Gastroesophageal sphincter (tissue), 4 donors: ENCODE measurements at regions not wholly inside any gene's neighbourhood (a gene's known extent, or its start where the extent isn't known, plus 50 kb on each side); places are given as distances from the start of the nearest gene placed in this dataset.
A peak's percentile ranks its signal among the peaks of the same experiment; 100 is the strongest.

Experiments used
- ATAC-seq: fragments of 150-250 bp; one replicate; pipeline ENCODE4 v1.9.1; 2016; ENCODE audit warnings: mild to moderate bottlenecking, moderate library complexity
- H3K27ac ChIP-seq, 4 donors: fragments of 200-600 bp; sonication (generic) in 3 of 4; 1 replicate in 3 of 4; 2 replicates in 1 of 4; pipeline ENCODE4 v1.5.1; 2016 to 2019
- H3K27me3 ChIP-seq: fragments of 200-600 bp; sonication (generic); one replicate; pipeline ENCODE4 v1.5.1; 2019
- H3K36me3 ChIP-seq, 2 donors: fragments of 200-600 bp; sonication (generic); one replicate each; pipeline ENCODE4 v1.5.1; 2019; ENCODE audit warnings: control low read depth in 1 of 2
- H3K4me1 ChIP-seq, 3 donors: fragments of 200-600 bp; sonication (generic); 1 replicate in 2 of 3; 2 replicates in 1 of 3; pipeline ENCODE4 v1.5.1; 2016 to 2019; ENCODE audit warnings: control low read depth in 2 of 3
- H3K4me3 ChIP-seq, 2 donors: fragments of 200-600 bp; sonication (generic); one replicate each; pipeline ENCODE4 v1.5.1; 2019; ENCODE audit warnings: mild to moderate bottlenecking in 1 of 2, moderate library complexity in 1 of 2
- H3K9me3 ChIP-seq, 3 donors: fragments of 200-600 bp; sonication (generic); one replicate each; pipeline ENCODE4 v1.5.1; 2017 to 2019; ENCODE audit warnings: control low read depth in 2 of 3
- CTCF ChIP-seq, 4 experiments: fragments of 200-600 bp in 2 of 4; fragments of 450-650 bp in 2 of 4; sonication (generic) in 1 of 4; IDR thresholded peaks; one replicate each; pipeline ENCODE4 v1.5.1; 2017 to 2019; ENCODE audit warnings: antibody characterized with exemption in 4 of 4, mild to moderate bottlenecking in 2 of 4, moderate library complexity in 2 of 4
- EP300 ChIP-seq: sonication (generic); formaldehyde crosslinking; IDR thresholded peaks from one replicate; pipeline ENCODE4 v1.6.1; 2017; ENCODE audit warnings: antibody characterized with exemption, mild to moderate bottlenecking
- POLR2A ChIP-seq, 2 donors: fragments of 450-650 bp; IDR thresholded peaks; one replicate each; pipeline ENCODE4 v1.6.1; 2017; ENCODE audit warnings: antibody characterized with exemption in 2 of 2, mild to moderate bottlenecking in 2 of 2, moderate library complexity in 1 of 2
- POLR2AphosphoS5 ChIP-seq: sonication (generic); formaldehyde crosslinking; IDR thresholded peaks from one replicate; pipeline ENCODE4 v1.6.1; 2017; ENCODE audit warnings: antibody characterized with exemption
- WGBS, 2 donors: methylation state at CpG; one replicate each; pipeline ENCODE4 v1.1.5; 2018; ENCODE audit warnings: low coverage in 1 of 2; 5-methylcytosine and 5-hydroxymethylcytosine counted together

GRCh38 chr5:56451742-56452141 lies 218.6 kb upstream of the ANKRD55 start:
- WGBS, 2 donors: 74 to 88% methylated on average over 3 to 6 of the region's 7 CpGs
- no peak overlapping the region for H3K27ac ChIP-seq
- no peaks in the 10 kb centered on the region for H3K4me1 ChIP-seq
- H3K9me3 ChIP-seq: no peaks in the 10 kb centered on the region
- no peak for ATAC-seq
- TF ChIP-seq EP300 (no peak), CTCF (IDR thresholded peaks at IDR 0.05) (no peak), POLR2AphosphoS5 (no peak)
- no peak overlapping the region for H3K4me3 ChIP-seq
- no peaks in the 10 kb centered on the region for H3K36me3 ChIP-seq
- H3K27me3 ChIP-seq: no peaks in the 10 kb centered on the region

DNA sequence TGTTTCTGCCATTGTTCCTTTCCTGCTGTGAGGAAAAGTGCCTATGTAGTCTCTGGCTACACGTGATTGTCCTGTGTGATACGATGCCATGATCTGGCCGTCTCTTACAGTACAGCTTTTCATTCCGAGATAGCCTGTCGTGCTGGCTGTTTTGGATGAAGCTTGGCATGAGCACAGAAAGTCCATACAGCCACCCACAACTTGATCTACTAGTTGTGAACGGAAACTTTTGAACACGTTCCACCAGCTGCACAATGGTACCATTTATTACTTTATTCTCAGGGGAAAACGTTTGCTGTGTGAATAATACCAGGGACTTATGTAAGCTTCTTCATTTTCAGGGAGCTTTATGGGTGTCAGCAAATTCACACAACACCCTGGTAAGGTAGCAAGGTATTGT lies 217.6 kb upstream of the ANKRD55 start:
- Histone ChIP-seq H3K27ac (no peak overlapping the region), H3K4me1 (no peaks in the 10 kb centered on the region), H3K27me3 (no peaks in the 10 kb centered on the region), H3K4me3 (no peak overlapping the region), H3K36me3 (no peaks in the 10 kb centered on the region), H3K9me3 (no peaks in the 10 kb centered on the region)
- 77 to 80% methylated on average over 5 to 8 of the region's 8 CpGs for WGBS, 2 donors
- ATAC-seq: no peak
- no peak for TF ChIP-seq POLR2AphosphoS5
- no peak for TF ChIP-seq CTCF (IDR thresholded peaks at IDR 0.05)
- TF ChIP-seq POLR2A (IDR thresholded peaks at IDR 0.05): no peak
- TF ChIP-seq EP300: no peak

DNA sequence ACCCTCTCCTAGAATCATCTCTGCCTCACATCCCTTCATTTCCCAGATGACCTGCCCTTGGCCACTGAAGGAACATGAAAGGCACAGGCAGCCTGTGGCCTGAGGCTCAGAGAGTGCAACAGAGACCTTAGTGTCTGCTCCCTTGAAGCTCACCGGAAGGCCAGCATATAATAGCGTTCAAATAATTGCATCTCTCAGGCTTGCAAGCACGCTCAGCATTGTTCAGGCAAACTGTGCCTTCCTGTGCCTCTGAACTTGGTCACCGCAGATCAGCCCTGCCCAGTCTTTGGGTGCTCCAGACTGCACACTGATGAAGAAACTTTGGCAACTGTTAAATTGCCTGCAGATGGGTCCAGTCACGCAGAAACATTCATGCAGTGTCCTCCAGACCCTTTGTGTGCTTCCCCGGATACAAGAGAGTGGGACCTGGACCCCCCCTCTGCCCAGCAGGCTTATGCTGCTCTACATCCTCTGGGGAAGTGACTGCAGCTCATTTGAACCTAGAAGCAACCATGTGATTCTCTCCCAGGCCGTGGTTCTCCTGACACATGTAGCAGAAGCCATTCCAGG lies 216.0 kb upstream of the ANKRD55 start:
- no peak for TF ChIP-seq EP300
- no peak for TF ChIP-seq POLR2AphosphoS5
- no peak for TF ChIP-seq POLR2A (IDR thresholded peaks at IDR 0.05)
- no peak for TF ChIP-seq CTCF (IDR thresholded peaks at IDR 0.05)
- Histone ChIP-seq H3K27ac (no peak overlapping the region), H3K4me1 (no peaks in the 10 kb centered on the region), H3K9me3 (no peaks in the 10 kb centered on the region), H3K27me3 (no peaks in the 10 kb centered on the region), H3K36me3 (no peaks in the 10 kb centered on the region), H3K4me3 (no peak overlapping the region)
- ATAC-seq: no peak
- 80 to 90% methylated on average over 2 to 6 of the region's 7 CpGs for WGBS, 2 donors

- WGBS, 2 donors: 78 to 89% methylated on average over 3 to 4 of the region's 4 CpGs
- Histone ChIP-seq H3K36me3 (no peaks in the 10 kb centered on the region), H3K27ac (no peak overlapping the region), H3K9me3 (no peaks in the 10 kb centered on the region), H3K27me3 (no peaks in the 10 kb centered on the region), H3K4me3 (no peak overlapping the region), H3K4me1 (no peaks in the 10 kb centered on the region)
- no peak for ATAC-seq
- TF ChIP-seq EP300: no peak
- no peak for TF ChIP-seq CTCF (IDR thresholded peaks at IDR 0.05)
- TF ChIP-seq POLR2AphosphoS5: no peak
- no peak for TF ChIP-seq POLR2A (IDR thresholded peaks at IDR 0.05)
Observed at GRCh38 chr5:56447656-56448055, 214.5 kb upstream of the ANKRD55 start.

- TF ChIP-seq CTCF (IDR thresholded peaks at IDR 0.05): no peak
- no peak for TF ChIP-seq POLR2A (IDR thresholded peaks at IDR 0.05)
- no peak for TF ChIP-seq EP300
- no peak for TF ChIP-seq POLR2AphosphoS5
- Histone ChIP-seq H3K4me3 (no peak overlapping the region), H3K9me3 (no peaks in the 10 kb centered on the region), H3K27ac (no peak overlapping the region), H3K27me3 (no peaks in the 10 kb centered on the region), H3K4me1 (no peaks in the 10 kb centered on the region), H3K36me3 (no peaks in the 10 kb centered on the region)
- 84 to 85% methylated on average over 3 to 4 of the region's 4 CpGs for WGBS, 2 donors
- peak; percentile 85 for ATAC-seq
Observed at GRCh38 chr5:56447232-56447631, 214.1 kb upstream of the ANKRD55 start.
